22Rv1 (cell line): ENCODE measurements at regions not wholly inside any gene's neighbourhood (a gene's known extent, or its start where the extent isn't known, plus 50 kb on each side); places are given as distances from the start of the nearest gene placed in this dataset.

Experiments used
- CTCF ChIP-seq: fragments of 450-650 bp; IDR thresholded peaks from 2 replicates; pipeline ENCODE4 v1.5.1; 2017; ENCODE audit warnings: mild to moderate bottlenecking
- ZFX ChIP-seq: fragments of 450-650 bp; IDR thresholded peaks from 2 replicates; pipeline ENCODE4 v1.6.1; 2017; ENCODE audit warnings: antibody characterized with exemption, borderline replicate concordance

DNA sequence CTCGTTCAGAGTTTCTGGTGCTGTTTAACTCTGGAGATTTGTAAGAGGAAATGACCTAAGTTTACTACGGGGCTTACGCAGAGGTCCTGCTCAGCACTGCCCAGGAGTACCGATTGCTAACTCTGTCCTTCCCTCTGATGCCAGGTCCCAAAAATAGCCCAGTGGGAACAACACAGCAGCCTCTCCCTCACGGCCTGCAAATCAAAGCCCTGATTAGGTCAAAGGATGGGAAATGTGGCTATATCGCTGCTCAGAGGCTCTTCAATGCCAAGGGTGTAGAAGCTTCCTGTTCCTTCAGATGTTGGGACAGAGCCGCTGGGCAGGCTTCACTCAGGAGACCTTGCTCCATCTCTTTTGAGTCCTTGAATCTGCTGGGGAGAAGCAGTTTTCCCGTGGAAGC lies 174.2 kb upstream of the KCNJ16 start:
- TF ChIP-seq CTCF (no peak), ZFX (no peak)
